HCT116 (cell line): ENCODE measurements at regions not wholly inside any gene's neighbourhood (a gene's known extent, or its start where the extent isn't known, plus 50 kb on each side); places are given as distances from the start of the nearest gene placed in this dataset.

Experiments
- ATAC-seq: fragments of 200-7000 bp; cut with Tn5 transposase; 2 replicates; pipeline ENCODE4 v1.9.1; 2020; ENCODE audit warnings: mild to moderate bottlenecking, moderate library complexity
- BruUV-seq: library from RNA; stranded (reverse); fragments of 400-500 nt; replicated peaks from 2 replicates; lab custom pipeline; 2021; lab: Mats Ljungman, UMichigan
- CTCF ChIA-PET: fragments of 300-600 bp; sonication (Branson Sonifier 250); formaldehyde crosslinking; loops from one replicate; lab custom pipeline; 2021; ENCODE audit warnings: antibody characterized with exemption; lab: Charles Lee
- POLR2A ChIA-PET: fragments of 300-600, 350-600 bp; sonication (Branson Sonifier 250); formaldehyde crosslinking; loops from one replicate; lab custom pipeline; 2021; ENCODE audit warnings: antibody characterized with exemption; lab: Charles Lee
- RAD21 ChIA-PET, 2 experiments: fragments of 300-600 bp; sonication (Branson Sonifier 250); formaldehyde crosslinking; loops; one replicate each; lab custom pipeline; 2023; ENCODE audit warnings: low total read pairs in 2 of 2; ENCODE audit not compliant: uncharacterized antibody in 2 of 2, unreplicated experiment in 2 of 2, low non-redundant PET in 1 of 2; lab: Charles Lee
- DNase-seq: peaks from one replicate; pipeline ENCODE4 v3.0.0-alpha.2; 2010; ENCODE audit warnings: low read depth, low spot score
- H2AFZ ChIP-seq: fragments of 200-600 bp; shearing (Covaris generic), sonication (generic); 2 replicates; pipeline ENCODE4 v1.6.1; 2017; ENCODE audit warnings: low read depth, mixed run types, mixed read lengths, antibody characterized with exemption, low read length; ENCODE audit not compliant: poor library complexity, severe bottlenecking
- H3K27ac ChIP-seq: 2 replicates; pipeline ENCODE4 v1.5.1; 2012; ENCODE audit warnings: low read depth, low read length
- H3K27me3 ChIP-seq: fragments of 200-600 bp; sonication (generic); 2 replicates; pipeline ENCODE4 v1.6.1; 2016; ENCODE audit warnings: mixed run types, low read length, mixed read lengths; ENCODE audit not compliant: insufficient read depth
- H3K36me3 ChIP-seq, 2 experiments: fragments of 200-500 bp in 1 of 2; fragments of 200-600 bp in 1 of 2; sonication (Bioruptor generic) in 1 of 2; sonication (generic) in 1 of 2; 2 replicates each; pipeline versions ENCODE4 v1.5.1 to v1.6.1; 2014 to 2016; ENCODE audit warnings: low read length in 2 of 2, inconsistent platforms in 1 of 2, mixed read lengths in 1 of 2, mixed run types in 1 of 2; ENCODE audit not compliant: insufficient read depth in 2 of 2, control insufficient read depth in 1 of 2
- H3K4me1 ChIP-seq, 2 experiments: fragments of 200-600 bp in 1 of 2; sonication (generic) in 1 of 2; 2 replicates each; pipeline versions ENCODE4 v1.5.1 to v1.6.1; 2012 to 2017; ENCODE audit warnings: low read length in 2 of 2, inconsistent platforms in 1 of 2, mild to moderate bottlenecking in 1 of 2, mixed read lengths in 1 of 2, mixed run types in 1 of 2, moderate library complexity in 1 of 2; ENCODE audit not compliant: insufficient read depth in 2 of 2, control insufficient read depth in 1 of 2
- H3K4me2 ChIP-seq: fragments of 200-600 bp; sonication (generic); 2 replicates; pipeline ENCODE4 v1.6.1; 2017; ENCODE audit warnings: mixed run types, low read length, mixed read lengths
- H3K4me3 ChIP-seq, 2 experiments: fragments of 200-600 bp in 1 of 2; sonication (generic) in 1 of 2; replicated peaks in 1 of 2; 2 replicates each; pipeline ENCODE4 v1.5.1; 2011 to 2016; ENCODE audit warnings: low read length in 2 of 2, control low read depth in 1 of 2, low read depth in 1 of 2, mild to moderate bottlenecking in 1 of 2, mixed read lengths in 1 of 2, mixed run types in 1 of 2
- H3K79me2 ChIP-seq: fragments of 200-600 bp; sonication (generic); 2 replicates; pipeline ENCODE4 v1.6.1; 2017; ENCODE audit warnings: mild to moderate bottlenecking, mixed run types, low read length, moderate library complexity, mixed read lengths; ENCODE audit not compliant: insufficient read depth
- H3K9ac ChIP-seq: fragments of 200-600 bp; sonication (generic); 2 replicates; pipeline ENCODE4 v1.6.1; 2016; ENCODE audit warnings: low read length, mixed read lengths
- H3K9me2 ChIP-seq: fragments of 200-600 bp; sonication (generic), shearing (Covaris generic); 2 replicates; pipeline ENCODE4 v1.6.1; 2017; ENCODE audit warnings: mixed run types, mild to moderate bottlenecking, moderate library complexity; ENCODE audit not compliant: insufficient read depth
- H3K9me3 ChIP-seq, 2 experiments: fragments of 200-500 bp in 1 of 2; fragments of 200-600 bp in 1 of 2; sonication (Bioruptor generic) in 1 of 2; sonication (generic) in 1 of 2; 2 replicates each; pipeline ENCODE4 v1.6.1; 2014 to 2017; ENCODE audit warnings: low read length in 2 of 2, mixed read lengths in 2 of 2, inconsistent platforms in 1 of 2, low read depth in 1 of 2, mild to moderate bottlenecking in 1 of 2, mixed run types in 1 of 2, moderate library complexity in 1 of 2; ENCODE audit not compliant: control insufficient read depth in 1 of 2, insufficient read depth in 1 of 2
- H4K20me1 ChIP-seq: fragments of 200-600 bp; sonication (generic), shearing (Covaris generic); 2 replicates; pipeline ENCODE4 v1.6.1; 2017; ENCODE audit warnings: mixed run types, mild to moderate bottlenecking, moderate library complexity; ENCODE audit not compliant: insufficient read depth
- CBX3 ChIP-seq: IDR thresholded peaks from 2 replicates; pipeline ENCODE4 v1.6.1; 2012; ENCODE audit warnings: low read depth
- CEBPB ChIP-seq: IDR thresholded peaks from 2 replicates; pipeline ENCODE4 v1.6.1; 2012; ENCODE audit warnings: low read depth
- CTCF ChIP-seq, 3 experiments: fragments of 200-600 bp in 1 of 3; sonication (generic) in 1 of 3; IDR thresholded peaks in 2 of 3; conservative IDR thresholded peaks in 1 of 3; 2 replicates each; pipeline ENCODE4 v1.5.1; 2012 to 2017; ENCODE audit warnings: low read depth in 2 of 3, low read length in 2 of 3, antibody characterized with exemption in 1 of 3, borderline replicate concordance in 1 of 3, control low read depth in 1 of 3, mild to moderate bottlenecking in 1 of 3, mixed read lengths in 1 of 3, mixed run types in 1 of 3, moderate library complexity in 1 of 3; ENCODE audit not compliant: insufficient read depth in 1 of 3
- EGR1 ChIP-seq: IDR thresholded peaks from 2 replicates; pipeline ENCODE4 v1.6.1; 2012; ENCODE audit warnings: low read depth
- ELF1 ChIP-seq: IDR thresholded peaks from 2 replicates; pipeline ENCODE4 v1.6.1; 2012; ENCODE audit warnings: low read depth, borderline replicate concordance
- EZH2phosphoT487 ChIP-seq: fragments of 200-600 bp; IDR thresholded peaks from 2 replicates; pipeline ENCODE4 v1.6.1; 2018; ENCODE audit warnings: antibody characterized with exemption, borderline replicate concordance
- FOSL1 ChIP-seq: IDR thresholded peaks from 2 replicates; pipeline ENCODE4 v1.6.1; 2012; ENCODE audit warnings: low read depth
- JUND ChIP-seq: IDR thresholded peaks from 2 replicates; pipeline ENCODE4 v1.6.1; 2012
- POLR2A ChIP-seq: IDR thresholded peaks from 2 replicates; pipeline ENCODE4 v1.7.0; 2011; ENCODE audit warnings: borderline replicate concordance; ENCODE audit not compliant: insufficient read depth, insufficient read length; ENCODE audit errors: extremely low read depth
- POLR2AphosphoS5 ChIP-seq: IDR thresholded peaks from 2 replicates; pipeline ENCODE4 v1.6.1; 2011; ENCODE audit warnings: mild to moderate bottlenecking, low read depth, low read length, moderate library complexity
- RAD21 ChIP-seq: IDR thresholded peaks from 2 replicates; pipeline ENCODE4 v1.6.1; 2012; ENCODE audit warnings: low read depth, mild to moderate bottlenecking
- REST ChIP-seq: IDR thresholded peaks from 2 replicates; pipeline ENCODE4 v1.6.1; 2012; ENCODE audit warnings: low read depth
- SRF ChIP-seq: IDR thresholded peaks from 2 replicates; pipeline ENCODE4 v1.6.1; 2012; ENCODE audit warnings: low read depth
- TCF7L2 ChIP-seq: IDR thresholded peaks from 2 replicates; pipeline ENCODE4 v1.7.0; 2011; ENCODE audit warnings: borderline replicate concordance, inconsistent platforms; ENCODE audit not compliant: insufficient read depth, insufficient read length; ENCODE audit errors: extremely low read depth
- ZBTB33 ChIP-seq: IDR thresholded peaks from 2 replicates; pipeline ENCODE4 v1.6.1; 2011; ENCODE audit warnings: mild to moderate bottlenecking, low read length, moderate library complexity; ENCODE audit not compliant: insufficient replicate concordance; ENCODE audit errors: extremely low read depth
- ZFX ChIP-seq: fragments of 450-650 bp; IDR thresholded peaks from 2 replicates; pipeline ENCODE4 v1.6.1; 2017
- intact Hi-C: fragments of 100-400 bp; cut with micrococcal nuclease; formaldehyde crosslinking; loops from 2 replicates; pipeline ENCODE4 v1.10.0; 2022
- TF ChIP-seq, protein P1 (sequence below): IDR thresholded peaks from 2 replicates; pipeline ENCODE4 v1.6.1; 2012
- TF ChIP-seq, protein P2 (sequence below): IDR thresholded peaks from 2 replicates; pipeline ENCODE4 v1.6.1; 2012

GRCh38 chr2:240213226-240213475 is 72.7 kb upstream of the OTOS start:
- H3K9ac ChIP-seq, result no peak overlapping the region
- DNase-seq (no peak), ATAC-seq (no peak)
- 0 out of 2 replicates have a peak, but pooled peaks cover 4% of the 10 kb centered on the region for H3K27me3 ChIP-seq
- H3K36me3 ChIP-seq, result no peaks in the 10 kb centered on the region
- no peak overlapping the region for H3K27ac ChIP-seq
- no peaks in the 10 kb centered on the region for H3K9me2 ChIP-seq
- no peak overlapping the region for H2AFZ ChIP-seq
- no peaks in the 10 kb centered on the region for H3K79me2 ChIP-seq
- H3K4me2 ChIP-seq, result no peak overlapping the region
- ChIA-PET POLR2A (no interaction called here), CTCF (no interaction called here), RAD21 (no interaction called here)
- no peak overlapping the region for H3K4me3 ChIP-seq
- H3K4me1 ChIP-seq, result peaks cover 0 to 7% of the 10 kb centered on the region in 2 experiments; a peak in 1 of 4 replicates
- intact Hi-C loops, result no loop called here
- no TSS peak for BruUV-seq
- TF ChIP-seq FOSL1 (no peak), ELF1 (no peak), POLR2A (no peak), CEBPB (no peak), POLR2AphosphoS5 (no peak), JUND (no peak), ZFX (no peak), CTCF (IDR thresholded peaks at IDR 0.05 in 2 of 3, conservative IDR thresholded peaks at IDR 0.05 in 1 of 3; ENCODE audit: borderline replicate concordance in 1 of 3, insufficient read depth in 1 of 3, low read depth in 2 of 3, low read length in 2 of 3) (no peak), ZBTB33 (no peak), EGR1 (no peak), TCF7L2 (no peak), EZH2phosphoT487 (no peak), SRF (no peak), RAD21 (no peak), CBX3 (no peak), REST (no peak)
- TF ChIP-seq, protein P1, sequence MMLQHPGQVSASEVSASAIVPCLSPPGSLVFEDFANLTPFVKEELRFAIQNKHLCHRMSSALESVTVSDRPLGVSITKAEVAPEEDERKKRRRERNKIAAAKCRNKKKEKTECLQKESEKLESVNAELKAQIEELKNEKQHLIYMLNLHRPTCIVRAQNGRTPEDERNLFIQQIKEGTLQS, result no peak
- TF ChIP-seq, protein P2, sequence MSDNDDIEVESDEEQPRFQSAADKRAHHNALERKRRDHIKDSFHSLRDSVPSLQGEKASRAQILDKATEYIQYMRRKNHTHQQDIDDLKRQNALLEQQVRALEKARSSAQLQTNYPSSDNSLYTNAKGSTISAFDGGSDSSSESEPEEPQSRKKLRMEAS, result no peak
- no peaks in the 10 kb centered on the region for H4K20me1 ChIP-seq
- no peaks in the 10 kb centered on the region for H3K9me3 ChIP-seq
